ENCODE measurements at regions not wholly inside any gene's neighbourhood (a gene's known extent, or its start where the extent isn't known, plus 50 kb on each side); places are given as distances from the start of the nearest gene placed in this dataset.
"Not testable (repeated sequence)": the region's sequence is repeated elsewhere in the genome, so short reads cannot be mapped to it uniquely, and the experiment has no call there.

GRCh38 chr10:117492504-117492903 lies 50.0 kb upstream of the EMX2 start:
- no peak overlapping the region for H3K27ac ChIP-seq
- no peak overlapping the region for H3K4me3 ChIP-seq (ENCODE audit: low read depth in 1 of 2, low read length in 1 of 2)
- no peaks in the 10 kb centered on the region for H3K4me1 ChIP-seq (ENCODE audit: control insufficient read depth in 1 of 2, insufficient read depth in 1 of 2, low read depth in 1 of 2, low read length in 1 of 2)
- H3K27me3 ChIP-seq = peaks cover 52% of the 10 kb centered on the region
- H3K36me3 ChIP-seq = no peaks in the 10 kb centered on the region
- TF ChIP-seq CTCF (IDR thresholded peaks at IDR 0.05) = no peak
- H3K9me3 ChIP-seq = no peaks in the 10 kb centered on the region

GRCh38 chr10:117488004-117488403 lies 54.5 kb upstream of the EMX2 start:
- H3K36me3 ChIP-seq = no peaks in the 10 kb centered on the region
- no peak overlapping the region for H3K27ac ChIP-seq
- H3K4me3 ChIP-seq (ENCODE audit: low read depth in 1 of 2, low read length in 1 of 2) = no peak overlapping the region
- H3K9me3 ChIP-seq = no peaks in the 10 kb centered on the region
- no peaks in the 10 kb centered on the region for H3K4me1 ChIP-seq (ENCODE audit: control insufficient read depth in 1 of 2, insufficient read depth in 1 of 2, low read depth in 1 of 2, low read length in 1 of 2)
- TF ChIP-seq CTCF (IDR thresholded peaks at IDR 0.05) = no peak
- peaks cover 28% of the 10 kb centered on the region for H3K27me3 ChIP-seq

- H3K27ac ChIP-seq = no peak overlapping the region
- H3K4me1 ChIP-seq (ENCODE audit: control insufficient read depth in 1 of 2, insufficient read depth in 1 of 2, low read depth in 1 of 2, low read length in 1 of 2) = no peaks in the 10 kb centered on the region
- no peak overlapping the region for H3K4me3 ChIP-seq (ENCODE audit: low read depth in 1 of 2, low read length in 1 of 2)
- no peaks in the 10 kb centered on the region for H3K9me3 ChIP-seq
- H3K27me3 ChIP-seq = peaks cover 16% of the 10 kb centered on the region
- H3K36me3 ChIP-seq = no peaks in the 10 kb centered on the region
- no peak for TF ChIP-seq CTCF (IDR thresholded peaks at IDR 0.05)
These were observed 55.9 kb upstream of the EMX2 start for GRCh38 chr10:117486606-117487005.

GRCh38 chr10:117483056-117483590 lies 59.4 kb upstream of the EMX2 start:
- TF ChIP-seq CTCF (IDR thresholded peaks at IDR 0.05) = no peak
- H3K36me3 ChIP-seq = no peaks in the 10 kb centered on the region
- H3K27me3 ChIP-seq = peaks cover 4% of the 10 kb centered on the region
- H3K9me3 ChIP-seq = no peaks in the 10 kb centered on the region
- no peaks in the 10 kb centered on the region for H3K4me1 ChIP-seq (ENCODE audit: control insufficient read depth in 1 of 2, insufficient read depth in 1 of 2, low read depth in 1 of 2, low read length in 1 of 2)
- H3K4me3 ChIP-seq (ENCODE audit: low read depth in 1 of 2, low read length in 1 of 2) = no peak overlapping the region
- no peak overlapping the region for H3K27ac ChIP-seq

- not testable (repeated sequence) for H3K9me3 ChIP-seq; H3K27me3 ChIP-seq; H3K4me1 ChIP-seq (ENCODE audit: control insufficient read depth in 1 of 2, insufficient read depth in 1 of 2, low read depth in 1 of 2, low read length in 1 of 2); H3K36me3 ChIP-seq; H3K27ac ChIP-seq; H3K4me3 ChIP-seq (ENCODE audit: low read depth in 1 of 2, low read length in 1 of 2)
These were observed 61.5 kb upstream of the EMX2 start for GRCh38 chr10:117481011-117481410.

- no peaks in the 10 kb centered on the region for H3K9me3 ChIP-seq
- no peaks in the 10 kb centered on the region for H3K36me3 ChIP-seq
- H3K4me3 ChIP-seq (ENCODE audit: low read depth in 1 of 2, low read length in 1 of 2) = no peak overlapping the region
- TF ChIP-seq CTCF (IDR thresholded peaks at IDR 0.05) = no peak
- no peak overlapping the region for H3K27ac ChIP-seq
- no peaks in the 10 kb centered on the region for H3K4me1 ChIP-seq (ENCODE audit: control insufficient read depth in 1 of 2, insufficient read depth in 1 of 2, low read depth in 1 of 2, low read length in 1 of 2)
- H3K27me3 ChIP-seq = peaks cover 4% of the 10 kb centered on the region
These were observed 62.4 kb upstream of the EMX2 start for GRCh38 chr10:117480097-117480496.

Measured in neutrophil (primary cell).